ENCODE measurements at regions not wholly inside any gene's neighbourhood (a gene's known extent, or its start where the extent isn't known, plus 50 kb on each side); places are given as distances from the start of the nearest gene placed in this dataset.

- no peak for TF ChIP-seq CTCF (conservative IDR thresholded peaks at IDR 0.05; ENCODE audit: low read depth in 2 of 2)
- no peak for TF ChIP-seq POLR2AphosphoS5 (IDR thresholded peaks at IDR 0.05; ENCODE audit: low read depth)
- TF ChIP-seq EZH2phosphoT487 (IDR thresholded peaks at IDR 0.05; ENCODE audit: unreplicated experiment) = no peak
- TF ChIP-seq EZH2 (IDR thresholded peaks at IDR 0.05; ENCODE audit: low read depth, unreplicated experiment) = no peak
- no peak for TF ChIP-seq REST (IDR thresholded peaks at IDR 0.05; ENCODE audit: unreplicated experiment)
- TF ChIP-seq JUNB (IDR thresholded peaks at IDR 0.05; ENCODE audit: unreplicated experiment) = no peak
- no peak for TF ChIP-seq ETS1 (IDR thresholded peaks at IDR 0.05)
Observed at GRCh38 chr18:11467611-11468010, 141.8 kb upstream of the SLC35G4 start.
